Progenitor cell of endocrine pancreas (in vitro differentiated cells): ENCODE measurements at regions not wholly inside any gene's neighbourhood (a gene's known extent, or its start where the extent isn't known, plus 50 kb on each side); places are given as distances from the start of the nearest gene placed in this dataset.

ENCODE experiments used
- DNase-seq: peaks from one replicate; pipeline ENCODE4 v3.0.0; 2021; ENCODE audit warnings: low spot score; ENCODE audit not compliant: unreplicated experiment
- H3K27ac Mint-ChIP-seq: 2 replicates; pipeline ENCODE4 v1.8.0; 2021; ENCODE audit warnings: mild to moderate bottlenecking, moderate library complexity, mixed read lengths
- H3K27me3 Mint-ChIP-seq: 2 replicates; pipeline ENCODE4 v1.8.0; 2021; ENCODE audit warnings: mixed read lengths
- H3K36me3 Mint-ChIP-seq: 2 replicates; pipeline ENCODE4 v1.8.0; 2022; ENCODE audit warnings: mixed read lengths; ENCODE audit not compliant: insufficient read depth
- H3K4me1 Mint-ChIP-seq: 2 replicates; pipeline ENCODE4 v1.8.0; 2021; ENCODE audit warnings: low read depth, mixed read lengths
- H3K4me3 Mint-ChIP-seq: 2 replicates; pipeline ENCODE4 v1.8.0; 2021; ENCODE audit warnings: low read depth, mild to moderate bottlenecking, moderate library complexity, mixed read lengths
- H3K9me3 Mint-ChIP-seq: 2 replicates; pipeline ENCODE4 v1.8.0; 2021; ENCODE audit warnings: low read depth, mixed read lengths
- TF ChIP-seq, protein P1 (sequence below): fragments of 200-600 bp; sonication (generic); IDR thresholded peaks from one replicate; pipeline ENCODE4 v1.5.0; 2021; ENCODE audit warnings: antibody characterized with exemption, mild to moderate bottlenecking; ENCODE audit not compliant: unreplicated experiment

DNA sequence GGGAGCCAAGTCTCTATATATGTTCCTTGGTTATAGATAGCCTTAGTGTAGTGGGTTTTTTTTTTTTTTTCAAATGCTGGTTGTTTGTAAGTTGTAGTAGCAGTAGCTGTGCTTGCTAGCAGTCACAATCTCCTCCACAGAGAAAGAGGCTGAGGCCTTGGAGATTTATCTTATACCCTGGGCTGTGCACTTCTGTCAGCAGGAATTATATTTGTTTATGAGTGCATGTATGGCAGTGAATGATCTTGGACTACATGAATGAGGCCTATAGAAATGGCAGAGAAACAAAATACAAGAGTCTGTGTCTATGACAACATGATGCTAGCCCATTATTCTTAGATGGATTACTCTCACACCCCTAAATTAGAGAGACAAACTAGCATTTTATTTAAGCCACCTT lies 1674.2 kb upstream of the ADGRL3 start:
- Mint-ChIP-seq H3K27ac (no peak overlapping the region), H3K4me1 (no peaks in the 10 kb centered on the region), H3K36me3 (no peaks in the 10 kb centered on the region), H3K4me3 (no peak overlapping the region), H3K9me3 (peaks cover 3% of the 10 kb centered on the region), H3K27me3 (no peaks in the 10 kb centered on the region)
- TF ChIP-seq, protein P1, sequence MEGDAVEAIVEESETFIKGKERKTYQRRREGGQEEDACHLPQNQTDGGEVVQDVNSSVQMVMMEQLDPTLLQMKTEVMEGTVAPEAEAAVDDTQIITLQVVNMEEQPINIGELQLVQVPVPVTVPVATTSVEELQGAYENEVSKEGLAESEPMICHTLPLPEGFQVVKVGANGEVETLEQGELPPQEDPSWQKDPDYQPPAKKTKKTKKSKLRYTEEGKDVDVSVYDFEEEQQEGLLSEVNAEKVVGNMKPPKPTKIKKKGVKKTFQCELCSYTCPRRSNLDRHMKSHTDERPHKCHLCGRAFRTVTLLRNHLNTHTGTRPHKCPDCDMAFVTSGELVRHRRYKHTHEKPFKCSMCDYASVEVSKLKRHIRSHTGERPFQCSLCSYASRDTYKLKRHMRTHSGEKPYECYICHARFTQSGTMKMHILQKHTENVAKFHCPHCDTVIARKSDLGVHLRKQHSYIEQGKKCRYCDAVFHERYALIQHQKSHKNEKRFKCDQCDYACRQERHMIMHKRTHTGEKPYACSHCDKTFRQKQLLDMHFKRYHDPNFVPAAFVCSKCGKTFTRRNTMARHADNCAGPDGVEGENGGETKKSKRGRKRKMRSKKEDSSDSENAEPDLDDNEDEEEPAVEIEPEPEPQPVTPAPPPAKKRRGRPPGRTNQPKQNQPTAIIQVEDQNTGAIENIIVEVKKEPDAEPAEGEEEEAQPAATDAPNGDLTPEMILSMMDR, result no peak
- DNase-seq, result no peak

DNA sequence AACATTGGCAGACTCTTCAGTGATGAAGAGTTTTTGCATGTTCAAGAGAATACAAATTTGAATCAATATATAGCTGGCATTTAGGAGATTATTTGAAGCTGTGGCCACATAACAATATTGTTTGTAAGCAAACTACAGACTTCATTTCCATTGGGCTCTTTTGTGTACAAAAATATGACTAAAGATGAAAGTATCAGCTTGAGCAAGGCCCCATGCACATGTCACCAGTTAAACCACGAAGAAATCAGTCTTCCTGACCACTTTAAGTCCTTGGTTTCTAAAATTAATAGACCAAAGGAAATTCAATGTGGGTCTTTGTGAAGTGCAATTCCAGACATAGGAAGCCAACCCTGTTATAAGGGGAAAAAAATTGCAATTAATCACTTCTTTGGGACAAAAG lies 1664.6 kb upstream of the ADGRL3 start:
- Mint-ChIP-seq H3K27me3 (no peaks in the 10 kb centered on the region), H3K4me3 (no peak overlapping the region), H3K4me1 (peaks cover 1% of the 10 kb centered on the region), H3K27ac (no peak overlapping the region), H3K9me3 (peaks cover 3% of the 10 kb centered on the region), H3K36me3 (no peaks in the 10 kb centered on the region)
- no peak for DNase-seq
- TF ChIP-seq, protein P1, result no peak

DNA sequence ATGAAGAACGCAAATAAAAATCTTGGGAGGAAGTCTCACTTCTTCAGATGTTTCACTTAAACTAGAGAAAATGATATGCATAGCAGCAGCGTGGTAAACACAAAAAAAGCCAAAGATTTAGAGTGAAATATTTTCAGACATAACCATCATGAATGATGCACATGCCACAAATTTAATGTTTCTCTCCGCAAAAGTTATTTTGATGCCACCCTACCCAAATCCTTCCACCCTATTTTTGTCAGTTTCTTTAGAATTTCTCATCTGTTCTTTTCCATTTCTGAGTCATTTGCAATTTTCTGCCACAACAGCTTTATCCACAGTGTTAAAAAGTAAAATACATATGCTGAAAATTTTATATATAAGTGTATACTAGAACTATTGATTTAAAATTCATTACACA lies 1663.7 kb upstream of the ADGRL3 start:
- Mint-ChIP-seq H3K4me1 (peaks cover 1% of the 10 kb centered on the region), H3K27me3 (no peaks in the 10 kb centered on the region), H3K9me3 (peaks cover 3% of the 10 kb centered on the region), H3K27ac (no peak overlapping the region), H3K4me3 (no peak overlapping the region), H3K36me3 (no peaks in the 10 kb centered on the region)
- TF ChIP-seq, protein P1, result no peak
- DNase-seq, result no peak

DNA sequence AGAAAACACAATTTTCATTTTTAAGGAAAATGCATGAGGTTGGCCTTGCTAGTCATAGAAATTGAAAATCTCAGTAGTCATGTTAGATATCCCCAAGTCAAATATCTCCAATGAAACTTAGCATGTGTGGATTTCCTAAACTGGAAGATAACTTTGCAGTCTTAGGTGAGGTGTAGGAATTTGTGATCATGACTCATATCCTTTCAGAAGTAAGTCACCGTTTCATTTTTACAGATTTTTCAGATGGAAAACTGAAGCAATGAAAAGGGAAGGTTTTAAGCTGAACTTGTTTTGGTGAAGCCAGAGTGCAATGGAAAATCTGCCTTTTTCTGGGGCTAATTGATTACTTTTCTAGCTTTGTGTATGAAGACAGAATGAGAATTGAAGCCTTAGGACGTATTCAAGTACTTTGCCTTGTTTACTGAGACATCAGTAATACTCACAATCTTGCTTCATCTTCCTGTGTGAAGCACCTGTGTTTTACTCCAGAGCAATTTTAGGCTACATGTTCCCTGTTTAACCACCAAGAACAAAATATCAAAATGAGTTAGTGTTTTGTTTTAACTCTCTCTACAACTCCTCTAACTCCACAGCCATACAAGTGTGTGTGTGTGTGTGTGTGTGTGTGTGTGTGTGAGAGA lies 1662.8 kb upstream of the ADGRL3 start:
- Mint-ChIP-seq H3K9me3 (peaks cover 1% of the 10 kb centered on the region), H3K27ac (no peak overlapping the region), H3K4me1 (peaks cover 1% of the 10 kb centered on the region), H3K27me3 (no peaks in the 10 kb centered on the region), H3K36me3 (no peaks in the 10 kb centered on the region), H3K4me3 (no peak overlapping the region)
- TF ChIP-seq, protein P1, result no peak
- DNase-seq, result no peak

DNA sequence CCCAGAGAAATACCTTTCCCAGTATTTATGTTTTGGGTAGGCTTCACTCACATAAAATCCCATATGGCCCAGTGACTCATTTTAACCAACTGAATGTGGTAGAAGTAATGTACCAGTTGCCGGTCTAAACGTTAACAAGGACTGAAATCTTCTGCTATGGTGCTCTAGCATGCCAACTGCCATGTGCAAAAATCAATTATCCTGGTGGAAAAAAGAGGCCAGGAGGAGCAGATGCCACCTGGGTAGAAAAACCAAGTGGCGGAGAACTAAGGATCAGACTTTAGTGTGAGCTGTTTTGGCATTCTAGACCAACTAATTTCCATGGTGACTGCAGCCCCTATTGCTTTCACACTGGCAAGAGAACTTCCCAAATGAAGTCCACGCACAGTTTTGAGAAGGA lies 1660.7 kb upstream of the ADGRL3 start:
- Mint-ChIP-seq H3K4me3 (no peak overlapping the region), H3K4me1 (peaks cover 1% of the 10 kb centered on the region), H3K27ac (no peak overlapping the region), H3K36me3 (no peaks in the 10 kb centered on the region), H3K9me3 (no peaks in the 10 kb centered on the region), H3K27me3 (no peaks in the 10 kb centered on the region)
- no peak for DNase-seq
- TF ChIP-seq, protein P1, result no peak
